ENCODE measurements at regions not wholly inside any gene's neighbourhood (a gene's known extent, or its start where the extent isn't known, plus 50 kb on each side); places are given as distances from the start of the nearest gene placed in this dataset.

DNA sequence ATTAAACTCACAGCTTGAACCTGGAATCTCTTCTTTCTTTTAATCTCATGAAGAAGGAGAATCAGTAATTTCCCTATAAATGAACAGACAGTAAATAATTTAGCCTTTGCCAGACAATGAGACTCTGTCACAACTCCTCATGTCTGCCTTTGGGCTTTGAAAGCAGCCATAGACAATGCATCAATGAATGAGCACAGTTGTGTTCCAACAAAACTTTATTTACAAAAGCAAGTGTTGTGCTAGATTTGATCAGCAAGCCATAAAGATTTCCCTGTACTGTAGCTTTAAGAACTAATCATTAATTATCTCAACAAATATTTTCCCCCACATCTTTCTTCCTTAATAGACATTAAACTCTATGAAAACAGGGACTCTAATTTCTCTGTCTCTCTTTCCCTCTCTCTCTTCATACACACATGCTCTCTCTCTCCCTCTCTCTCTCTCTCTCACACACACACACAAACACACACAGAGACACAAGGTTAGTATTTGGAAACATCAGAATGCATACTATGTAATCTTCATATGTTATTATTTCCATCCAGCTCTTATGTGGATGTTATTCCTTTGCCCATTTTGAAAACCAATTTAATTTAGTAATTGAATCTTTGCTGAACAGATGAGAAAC, 1209.8 kb upstream of the CDH6 start:
- TF ChIP-seq, protein P1, sequence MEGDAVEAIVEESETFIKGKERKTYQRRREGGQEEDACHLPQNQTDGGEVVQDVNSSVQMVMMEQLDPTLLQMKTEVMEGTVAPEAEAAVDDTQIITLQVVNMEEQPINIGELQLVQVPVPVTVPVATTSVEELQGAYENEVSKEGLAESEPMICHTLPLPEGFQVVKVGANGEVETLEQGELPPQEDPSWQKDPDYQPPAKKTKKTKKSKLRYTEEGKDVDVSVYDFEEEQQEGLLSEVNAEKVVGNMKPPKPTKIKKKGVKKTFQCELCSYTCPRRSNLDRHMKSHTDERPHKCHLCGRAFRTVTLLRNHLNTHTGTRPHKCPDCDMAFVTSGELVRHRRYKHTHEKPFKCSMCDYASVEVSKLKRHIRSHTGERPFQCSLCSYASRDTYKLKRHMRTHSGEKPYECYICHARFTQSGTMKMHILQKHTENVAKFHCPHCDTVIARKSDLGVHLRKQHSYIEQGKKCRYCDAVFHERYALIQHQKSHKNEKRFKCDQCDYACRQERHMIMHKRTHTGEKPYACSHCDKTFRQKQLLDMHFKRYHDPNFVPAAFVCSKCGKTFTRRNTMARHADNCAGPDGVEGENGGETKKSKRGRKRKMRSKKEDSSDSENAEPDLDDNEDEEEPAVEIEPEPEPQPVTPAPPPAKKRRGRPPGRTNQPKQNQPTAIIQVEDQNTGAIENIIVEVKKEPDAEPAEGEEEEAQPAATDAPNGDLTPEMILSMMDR (IDR thresholded peaks at IDR 0.05; ENCODE audit: low read depth, low read length) = no peak
- TF ChIP-seq EZH2phosphoT487 (IDR thresholded peaks at IDR 0.05; ENCODE audit: low read depth) = no peak

Measured in OCI-LY3 (cell line).